K562 (cell line): ENCODE measurements at regions not wholly inside any gene's neighbourhood (a gene's known extent, or its start where the extent isn't known, plus 50 kb on each side); places are given as distances from the start of the nearest gene placed in this dataset.

Experiments used
- ATAC-seq: fragments of 200-7000 bp; cut with Tn5 transposase; 3 replicates; pipeline ENCODE4 v1.9.1; 2020; ENCODE audit warnings: moderate library complexity
- BruUV-seq: library from RNA; stranded (reverse); fragments of 400-500 nt; replicated peaks from 2 replicates; lab custom pipeline; 2021; lab: Mats Ljungman, UMichigan
- CTCF ChIA-PET: fragments of 300-600 bp; formaldehyde crosslinking; extraction: SDS; loops from one replicate; lab custom pipeline; 2021; ENCODE audit warnings: low intra/inter-chr PET ratio; lab: Yijun Ruan, JAX
- POLR2A ChIA-PET: fragments of 300-600, 350-650 bp; sonication (Branson Sonifier 250); formaldehyde crosslinking; extraction: SDS; loops from one replicate; lab custom pipeline; 2021; ENCODE audit warnings: antibody characterized with exemption, inconsistent platforms; lab: Yijun Ruan, JAX
- DNase-seq, 4 experiments: peaks; one replicate each; pipeline versions ENCODE4 v3.0.0 to v3.0.0-alpha.2; 2011 to 2018; ENCODE audit warnings: low spot score in 3 of 4, mixed read lengths in 3 of 4; ENCODE audit errors: extremely low read depth in 1 of 4
- FAIRE-seq: peaks from 2 replicates; lab custom pipeline; 2011; peaks lifted over from hg19 to GRCh38; lab: Jason Lieb, UNC
- H2AFZ ChIP-seq: 2 replicates; pipeline ENCODE4 v1.6.0; 2011; ENCODE audit warnings: low read depth, low read length, control low read depth, inconsistent platforms
- H3K27ac ChIP-seq: fragments of 200-600 bp; 3 replicates; pipeline ENCODE4 v1.8.0; 2011; ENCODE audit warnings: low read depth, mild to moderate bottlenecking, control low read depth, inconsistent platforms, low read length, moderate library complexity, mixed read lengths; ENCODE audit errors: extremely low read depth
- H3K27me3 ChIP-seq, 2 experiments: fragments of 300-600 bp in 1 of 2; 2 replicates in 1 of 2; 3 replicates in 1 of 2; pipeline versions ENCODE4 v1.6.0 to v1.8.0; 2011; ENCODE audit warnings: inconsistent platforms in 2 of 2, low read length in 2 of 2, mild to moderate bottlenecking in 1 of 2, mixed read lengths in 1 of 2, moderate library complexity in 1 of 2; ENCODE audit not compliant: control insufficient read depth in 2 of 2, insufficient read depth in 2 of 2
- H3K36me3 ChIP-seq: fragments of 300-600 bp; 3 replicates; pipeline ENCODE4 v1.8.0; 2011; ENCODE audit warnings: mild to moderate bottlenecking, low read length, inconsistent platforms; ENCODE audit not compliant: control insufficient read depth, insufficient read depth
- H3K4me1 ChIP-seq, 2 experiments: fragments of 200-600 bp in 1 of 2; replicated peaks in 1 of 2; 2 replicates in 1 of 2; 3 replicates in 1 of 2; pipeline versions ENCODE4 v1.5.1 to v1.8.0; 2011; ENCODE audit warnings: inconsistent platforms in 2 of 2, low read length in 2 of 2, mild to moderate bottlenecking in 1 of 2, mixed read lengths in 1 of 2, moderate library complexity in 1 of 2; ENCODE audit not compliant: control insufficient read depth in 2 of 2, insufficient read depth in 2 of 2
- H3K4me2 ChIP-seq: 2 replicates; pipeline ENCODE4 v1.6.1; 2011; ENCODE audit warnings: low read length, control low read depth, inconsistent platforms, mixed read lengths; ENCODE audit not compliant: insufficient read depth
- H3K4me3 ChIP-seq: fragments of 200-600 bp; sonication (generic), shearing (Covaris generic); 2 replicates; pipeline ENCODE4 v1.5.1; 2016; ENCODE audit warnings: control low read depth, inconsistent platforms
- H3K79me2 ChIP-seq: fragments of 200-600 bp; 3 replicates; pipeline ENCODE4 v1.8.0; 2011; ENCODE audit warnings: low read length, inconsistent platforms; ENCODE audit not compliant: control insufficient read depth, insufficient read depth
- H3K9ac ChIP-seq, 2 experiments: 2 replicates each; pipeline versions ENCODE4 v1.6.0 to v1.6.1; 2011; ENCODE audit warnings: low read depth in 2 of 2, low read length in 2 of 2, control low read depth in 1 of 2, inconsistent platforms in 1 of 2, mild to moderate bottlenecking in 1 of 2, mixed read lengths in 1 of 2; ENCODE audit not compliant: insufficient read depth in 1 of 2
- H3K9me1 ChIP-seq: one replicate; pipeline ENCODE4 v1.6.0; 2011; ENCODE audit warnings: inconsistent platforms, mild to moderate bottlenecking, low read length, moderate library complexity; ENCODE audit not compliant: control insufficient read depth, insufficient read depth
- H3K9me3 ChIP-seq: replicated peaks from 2 replicates; pipeline ENCODE4 v1.5.1; 2011; ENCODE audit warnings: low read depth, low read length, inconsistent platforms; ENCODE audit not compliant: control insufficient read depth, insufficient read depth
- H4K20me1 ChIP-seq: replicated peaks from 2 replicates; pipeline ENCODE4 v1.6.1; 2011; ENCODE audit warnings: low read length, inconsistent platforms, mixed read lengths; ENCODE audit not compliant: control insufficient read depth, insufficient read depth
- HNRNPUL1 ChIP-seq: fragments of 200-400 bp; formaldehyde crosslinking; IDR thresholded peaks from 2 replicates; pipeline ENCODE4 v1.6.1; 2017; ENCODE audit warnings: low read length
- HOXB6 ChIP-seq: fragments of 250-450 bp; sonication (Bioruptor Pico); IDR thresholded peaks from 2 replicates; pipeline ENCODE4 v1.5.1; 2022; ENCODE audit warnings: mild to moderate bottlenecking, borderline replicate concordance
- KLF6 ChIP-seq: fragments of 250-450 bp; sonication (Bioruptor Pico); IDR thresholded peaks from 2 replicates; pipeline ENCODE4 v1.4.0; 2020; ENCODE audit warnings: mild to moderate bottlenecking, moderate library complexity, borderline replicate concordance
- SAFB2 ChIP-seq: fragments of 200-400 bp; formaldehyde crosslinking; IDR thresholded peaks from 2 replicates; pipeline ENCODE4 v1.6.1; 2018; ENCODE audit warnings: borderline replicate concordance, low read length, low read depth, moderate library complexity; ENCODE audit not compliant: severe bottlenecking
- WGBS: fragments of 100-300 bp; shearing (Covaris generic); methylation state at CpG from one replicate; pipeline ENCODE4 v1.1.6; 2016; ENCODE audit warnings: low coverage, mixed read lengths; ENCODE audit not compliant: insufficient coverage; ENCODE audit errors: missing lambda C conversion rate; 5-methylcytosine and 5-hydroxymethylcytosine counted together
- in situ Hi-C: fragments of 300-500 bp; cut with MboI; formaldehyde crosslinking; loops from 4 replicates; pipeline ENCODE4 v1.15.0; 2018; ENCODE audit warnings: inconsistent platforms, mixed read lengths
- intact Hi-C: fragments of 100-400 bp; cut with micrococcal nuclease; formaldehyde crosslinking; loops from 2 replicates; pipeline ENCODE4 v1.14.2; 2022
- TF ChIP-seq, protein P1 (sequence below): fragments of 450-650 bp; IDR thresholded peaks from 2 replicates; pipeline ENCODE4 v1.6.1; 2017; ENCODE audit warnings: mild to moderate bottlenecking, moderate library complexity
- TF ChIP-seq, protein P2 (sequence below): fragments of 450-650 bp; formaldehyde crosslinking; IDR thresholded peaks from 2 replicates; pipeline ENCODE4 v1.4.0; 2020; ENCODE audit warnings: mild to moderate bottlenecking, mixed read lengths

DNA sequence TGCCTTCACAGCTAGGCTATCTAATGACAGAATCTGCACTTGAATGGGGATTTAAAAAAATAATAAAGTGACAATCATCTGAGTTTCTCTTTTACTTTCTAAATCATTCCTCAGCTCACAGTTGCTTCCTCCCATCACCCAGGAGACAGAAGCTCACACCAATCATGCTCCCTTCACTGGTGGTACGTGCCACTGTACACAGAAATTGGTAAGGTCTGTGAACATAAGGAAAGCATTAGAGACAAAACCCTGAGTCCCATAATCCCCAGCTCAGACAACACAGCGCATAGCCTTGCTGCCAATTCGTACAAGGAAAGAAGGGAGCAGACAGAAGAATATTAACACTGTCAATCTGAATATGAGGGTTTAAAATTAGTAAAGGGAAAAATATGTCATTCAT, 133.1 kb downstream of the IDS start:
- in situ Hi-C loops: no loop called here
- Histone ChIP-seq H3K27me3 (no peaks in the 10 kb centered on the region), H3K79me2 (no peaks in the 10 kb centered on the region), H2AFZ (no peak overlapping the region), H3K9me3 (no peaks in the 10 kb centered on the region), H3K9ac (no peak overlapping the region), H3K4me2 (no peak overlapping the region), H4K20me1 (no peaks in the 10 kb centered on the region), H3K4me3 (no peak overlapping the region), H3K9me1 (no peaks in the 10 kb centered on the region), H3K36me3 (no peaks in the 10 kb centered on the region), H3K27ac (no peak overlapping the region), H3K4me1 (no peaks in the 10 kb centered on the region)
- WGBS: 0% methylated on average over 3 of the region's 3 CpGs
- intact Hi-C loops: no loop called here
- ChIA-PET CTCF (no interaction called here), POLR2A (no interaction called here)
- TF ChIP-seq SAFB2 (no peak), KLF6 (CRISPR knock-in tag) (no peak), HOXB6 (no peak), HNRNPUL1 (no peak)
- TF ChIP-seq, protein P1, sequence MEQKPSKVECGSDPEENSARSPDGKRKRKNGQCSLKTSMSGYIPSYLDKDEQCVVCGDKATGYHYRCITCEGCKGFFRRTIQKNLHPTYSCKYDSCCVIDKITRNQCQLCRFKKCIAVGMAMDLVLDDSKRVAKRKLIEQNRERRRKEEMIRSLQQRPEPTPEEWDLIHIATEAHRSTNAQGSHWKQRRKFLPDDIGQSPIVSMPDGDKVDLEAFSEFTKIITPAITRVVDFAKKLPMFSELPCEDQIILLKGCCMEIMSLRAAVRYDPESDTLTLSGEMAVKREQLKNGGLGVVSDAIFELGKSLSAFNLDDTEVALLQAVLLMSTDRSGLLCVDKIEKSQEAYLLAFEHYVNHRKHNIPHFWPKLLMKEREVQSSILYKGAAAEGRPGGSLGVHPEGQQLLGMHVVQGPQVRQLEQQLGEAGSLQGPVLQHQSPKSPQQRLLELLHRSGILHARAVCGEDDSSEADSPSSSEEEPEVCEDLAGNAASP: no peak
- TF ChIP-seq, protein P2, sequence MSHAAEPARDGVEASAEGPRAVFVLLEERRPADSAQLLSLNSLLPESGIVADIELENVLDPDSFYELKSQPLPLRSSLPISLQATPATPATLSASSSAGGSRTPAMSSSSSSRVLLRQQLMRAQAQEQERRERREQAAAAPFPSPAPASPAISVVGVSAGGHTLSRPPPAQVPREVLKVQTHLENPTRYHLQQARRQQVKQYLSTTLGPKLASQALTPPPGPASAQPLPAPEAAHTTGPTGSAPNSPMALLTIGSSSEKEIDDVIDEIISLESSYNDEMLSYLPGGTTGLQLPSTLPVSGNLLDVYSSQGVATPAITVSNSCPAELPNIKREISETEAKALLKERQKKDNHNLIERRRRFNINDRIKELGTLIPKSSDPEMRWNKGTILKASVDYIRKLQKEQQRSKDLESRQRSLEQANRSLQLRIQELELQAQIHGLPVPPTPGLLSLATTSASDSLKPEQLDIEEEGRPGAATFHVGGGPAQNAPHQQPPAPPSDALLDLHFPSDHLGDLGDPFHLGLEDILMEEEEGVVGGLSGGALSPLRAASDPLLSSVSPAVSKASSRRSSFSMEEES (CRISPR knock-in tag): no peak
- ATAC-seq: no peak
- no peak for DNase-seq
- no peak for FAIRE-seq
- no TSS peak for BruUV-seq
